HG03457 (cell line): ENCODE measurements at regions not wholly inside any gene's neighbourhood (a gene's known extent, or its start where the extent isn't known, plus 50 kb on each side); places are given as distances from the start of the nearest gene placed in this dataset.
"Not testable (repeated sequence)": the region's sequence is repeated elsewhere in the genome, so short reads cannot be mapped to it uniquely, and the experiment has no call there.

Experiments used
- ATAC-seq: cut with Tn5 transposase; IDR thresholded peaks from one replicate; pipeline ENCODE4 v1.9.1; 2021; ENCODE audit warnings: moderate number of reproducible peaks; ENCODE audit not compliant: unreplicated experiment

- ATAC-seq, result no peak
Measured at GRCh38 chr2:12603781-12604295, 112.9 kb upstream of the TRIB2 start.

DNA sequence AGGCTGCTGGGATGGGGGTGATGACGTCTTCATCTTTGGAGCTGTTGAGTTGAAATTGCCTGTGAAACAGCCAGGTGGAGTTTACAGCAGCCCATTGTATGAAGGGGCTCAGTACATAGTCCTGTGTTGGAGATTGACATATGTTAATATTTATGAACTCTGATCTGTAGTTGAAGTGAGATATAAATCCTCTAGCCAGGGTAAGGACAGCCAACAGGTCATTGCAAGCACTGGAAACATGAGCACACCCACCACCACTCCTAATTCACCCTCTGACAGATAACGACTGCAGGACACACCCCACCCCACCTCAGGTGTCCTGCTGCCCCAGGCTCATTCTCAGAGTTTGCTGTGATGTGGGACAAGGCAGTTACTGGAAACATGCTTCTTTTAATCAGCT, 112.4 kb upstream of the TRIB2 start:
- no peak for ATAC-seq

DNA sequence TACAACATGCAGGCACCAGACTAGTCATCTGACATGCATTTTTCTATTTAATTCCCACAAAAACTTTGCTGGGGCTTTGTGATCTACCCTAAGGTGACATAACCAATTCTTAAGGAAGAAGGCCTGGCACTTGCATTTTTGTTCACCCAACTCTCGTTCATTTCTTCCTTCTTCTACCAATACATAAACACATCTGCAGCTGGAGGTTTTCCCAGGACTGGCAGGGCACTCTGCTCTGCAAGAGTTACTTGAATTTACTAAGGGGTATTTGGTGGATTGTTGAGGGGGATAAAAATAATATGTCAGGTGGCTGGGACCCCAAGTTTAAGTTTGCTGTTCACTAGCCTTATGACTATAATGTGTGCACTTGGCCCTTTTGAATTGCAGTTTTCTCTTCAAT, 111.4 kb upstream of the TRIB2 start:
- no peak for ATAC-seq

- no peak for ATAC-seq
Measured at GRCh38 chr2:12605936-12606335, 110.8 kb upstream of the TRIB2 start.

DNA sequence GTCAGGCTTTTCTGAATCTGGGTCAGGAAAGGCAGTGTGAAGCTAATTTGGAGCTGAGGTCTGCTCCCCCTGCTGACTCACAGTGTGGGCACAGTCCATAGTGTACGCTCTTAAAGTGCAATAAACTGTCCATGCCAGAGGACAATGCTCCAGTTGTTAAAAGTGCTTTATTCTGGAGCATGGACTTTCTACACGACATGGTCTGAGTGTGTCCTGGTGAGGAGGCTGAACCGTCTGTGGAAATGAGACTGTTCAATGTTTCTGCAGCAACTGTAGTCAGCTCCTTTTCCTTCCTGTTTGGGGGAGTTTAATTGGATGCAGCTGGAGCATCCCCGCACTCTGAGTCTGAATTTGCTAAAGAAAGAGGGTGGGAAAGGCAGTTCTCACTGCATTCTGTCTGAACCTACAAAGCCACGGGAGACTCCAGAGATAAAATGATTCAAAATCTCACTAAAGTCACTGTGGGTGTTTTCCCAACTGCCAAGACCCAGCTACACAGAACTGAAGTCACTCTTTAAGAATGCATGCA, 110.2 kb upstream of the TRIB2 start:
- no peak for ATAC-seq

DNA sequence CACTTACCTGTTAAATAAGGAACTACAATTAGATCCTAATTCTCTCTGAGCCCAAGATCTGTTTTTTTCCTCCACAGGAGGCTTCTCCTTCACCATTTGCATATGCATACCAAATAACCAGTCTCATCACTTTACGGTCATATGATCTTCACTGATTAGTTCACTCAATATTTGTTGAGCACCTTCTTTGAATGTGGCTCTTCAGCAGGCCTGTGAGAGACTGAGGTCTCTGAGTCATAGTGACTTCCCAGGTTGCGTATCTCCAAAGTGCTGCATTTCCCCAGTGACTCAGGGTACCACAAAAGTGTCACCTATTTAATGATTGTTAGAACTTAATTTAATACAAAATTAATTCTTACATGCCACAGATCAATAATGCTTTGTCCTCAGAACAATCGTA, 108.8 kb upstream of the TRIB2 start:
- ATAC-seq, result no peak

DNA sequence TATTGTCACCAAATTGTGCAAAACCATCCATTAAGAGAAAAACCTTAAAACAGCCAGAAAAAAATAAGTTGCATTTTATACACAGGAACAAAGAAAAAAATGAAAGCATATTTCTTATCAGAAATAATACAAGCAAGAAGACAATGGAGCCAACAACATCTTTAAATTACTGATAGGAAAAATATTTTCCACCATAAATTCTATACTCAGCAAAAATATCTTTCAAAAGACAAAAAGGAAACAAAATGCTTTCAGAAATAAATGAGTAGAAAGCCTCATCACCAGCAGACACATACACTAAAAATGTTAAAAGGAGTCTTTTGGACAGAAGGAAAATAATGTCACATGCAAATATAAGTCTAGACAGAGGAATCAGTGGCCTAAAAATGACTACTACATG, 106.4 kb upstream of the TRIB2 start:
- ATAC-seq, result no peak

DNA sequence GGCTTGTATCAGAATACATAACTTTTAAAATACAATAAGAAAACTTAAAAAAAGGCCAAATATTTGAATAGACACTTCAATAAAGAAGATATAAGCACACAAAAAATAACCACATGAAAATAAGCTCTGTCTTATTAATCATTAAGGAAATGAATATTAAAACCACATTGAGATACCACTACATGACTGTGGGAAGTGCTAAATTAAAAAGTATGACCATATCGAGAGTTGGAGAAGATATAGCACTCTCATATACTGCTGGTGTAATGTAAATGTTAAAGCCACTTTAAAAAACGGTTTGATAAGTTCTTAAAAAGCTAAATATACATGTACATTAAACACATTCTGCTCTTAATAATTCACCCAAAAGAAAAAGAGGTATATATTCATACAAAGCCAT, 104.6 kb upstream of the TRIB2 start:
- no peak for ATAC-seq

GRCh38 chr2:12612671-12613070, 104.1 kb upstream of the TRIB2 start:
- no peak for ATAC-seq

- no peak for ATAC-seq
Measured at GRCh38 chr2:12613137-12613835, 103.5 kb upstream of the TRIB2 start.

DNA sequence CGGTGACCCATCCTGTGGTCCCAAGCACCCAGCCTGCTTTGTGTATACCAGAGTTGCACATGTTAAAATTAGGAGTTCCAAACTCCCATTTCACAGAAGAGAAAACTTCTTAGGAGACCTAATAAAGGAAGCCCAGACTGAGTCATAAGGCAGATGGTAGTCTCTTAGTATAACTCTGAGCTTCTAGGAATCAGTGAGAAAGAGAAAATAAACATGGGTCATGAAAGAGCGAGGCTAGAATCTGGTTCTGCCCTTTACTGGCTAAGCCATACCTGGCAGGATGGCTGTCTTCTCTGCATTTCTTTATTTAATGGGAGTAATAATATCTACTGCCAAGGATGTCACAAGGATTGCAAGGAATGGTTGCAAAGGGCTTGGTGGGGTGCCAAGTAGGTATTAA, 101.2 kb upstream of the TRIB2 start:
- no peak for ATAC-seq

- no peak for ATAC-seq
Measured at GRCh38 chr2:12616456-12617156, 100.1 kb upstream of the TRIB2 start.

DNA sequence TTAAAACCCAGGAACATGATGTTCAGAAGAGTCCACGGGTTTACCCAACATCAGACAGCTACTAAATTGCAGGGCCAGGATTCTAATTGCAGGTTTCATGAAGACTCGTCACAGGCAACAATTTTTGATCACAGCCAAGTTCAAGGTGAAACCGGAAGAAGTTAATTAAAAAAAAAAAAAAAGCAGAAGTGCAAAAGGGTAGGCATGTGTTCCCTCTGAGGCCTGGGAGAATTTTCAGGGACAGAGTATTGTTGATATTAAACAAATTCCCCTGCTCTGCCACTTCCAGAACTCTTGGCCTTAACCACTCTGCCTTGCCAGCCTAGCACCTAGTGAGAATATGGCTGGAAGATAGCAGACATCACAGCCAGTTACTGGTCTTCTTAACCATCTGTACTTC, 99.4 kb upstream of the TRIB2 start:
- ATAC-seq, result no peak

DNA sequence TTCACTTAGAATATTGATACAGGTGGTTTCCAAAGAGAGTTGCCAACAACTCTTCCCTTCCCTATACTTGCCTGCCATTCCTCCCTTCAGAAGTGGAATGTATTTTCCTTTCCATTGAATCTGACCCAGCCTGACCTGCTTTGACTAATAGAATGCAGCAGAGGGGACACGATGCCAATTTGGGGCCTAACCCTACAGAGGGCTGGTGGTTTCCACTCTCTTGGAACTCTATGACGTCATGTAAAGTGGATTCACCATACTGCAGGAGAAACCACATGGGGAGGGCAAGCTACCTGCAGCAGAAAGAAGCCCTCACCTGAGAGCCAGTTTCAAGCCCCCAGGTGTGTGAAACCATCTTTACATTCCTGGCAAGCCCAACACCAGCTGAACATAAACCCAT, 98.9 kb upstream of the TRIB2 start:
- no peak for ATAC-seq

DNA sequence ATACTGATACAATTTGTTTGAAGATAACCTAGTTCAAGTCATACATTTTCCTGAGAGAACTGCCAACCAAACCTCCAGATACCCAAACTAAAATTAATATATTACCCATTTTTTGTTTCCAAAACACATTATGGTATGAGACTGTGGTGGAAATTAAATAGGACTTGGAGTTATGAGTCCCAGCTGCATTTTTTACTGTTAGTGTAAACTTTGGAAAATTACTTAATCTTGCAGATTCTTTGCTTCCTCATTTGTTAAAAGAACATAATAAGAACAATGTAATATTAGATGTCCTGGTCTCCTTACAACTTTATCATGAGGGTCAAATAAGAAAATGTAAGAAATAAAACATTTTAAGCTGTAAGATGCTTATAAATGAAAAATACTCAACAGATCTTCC, 98.2 kb upstream of the TRIB2 start:
- ATAC-seq, result no peak

DNA sequence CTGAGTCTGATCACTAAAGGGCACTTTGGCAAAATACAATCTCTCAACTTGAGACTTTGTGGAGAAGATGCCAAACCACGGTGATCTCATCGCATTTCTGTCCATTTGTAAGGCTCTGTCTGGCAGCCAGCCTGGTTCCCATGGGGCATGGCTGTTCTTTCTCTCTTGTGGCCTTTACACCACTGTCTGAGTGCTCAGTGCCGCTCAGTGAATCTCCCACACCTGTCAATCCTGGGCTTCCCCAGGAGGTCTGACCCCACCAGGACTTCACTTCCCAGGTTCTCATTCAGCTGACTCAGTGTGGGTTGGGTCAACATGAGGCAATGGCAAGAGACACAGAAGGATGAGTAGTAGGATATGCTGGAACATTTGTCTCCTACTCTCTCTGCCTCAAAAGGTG, 96.8 kb upstream of the TRIB2 start:
- ATAC-seq, result no peak

DNA sequence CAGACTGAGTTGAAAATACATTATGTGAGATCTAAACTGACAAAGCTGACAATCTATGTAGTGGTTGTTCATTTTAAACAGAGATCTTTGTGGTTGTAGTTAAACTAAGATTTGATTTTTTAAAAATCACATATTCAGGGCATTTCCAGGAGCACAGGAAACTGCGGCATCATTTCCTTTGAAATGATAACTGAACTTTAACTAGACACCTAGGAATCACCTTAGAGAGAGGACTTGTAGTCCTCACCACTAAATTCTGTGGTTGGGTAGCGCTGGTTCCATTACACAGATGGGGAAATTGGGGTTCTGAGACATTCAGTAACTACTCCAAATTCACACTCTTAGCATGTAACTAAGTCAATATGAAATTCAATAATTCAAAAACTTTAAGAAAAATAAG, 96.0 kb upstream of the TRIB2 start:
- ATAC-seq, result no peak

- ATAC-seq, result no peak
Measured at GRCh38 chr2:12623051-12623450, 93.7 kb upstream of the TRIB2 start.

DNA sequence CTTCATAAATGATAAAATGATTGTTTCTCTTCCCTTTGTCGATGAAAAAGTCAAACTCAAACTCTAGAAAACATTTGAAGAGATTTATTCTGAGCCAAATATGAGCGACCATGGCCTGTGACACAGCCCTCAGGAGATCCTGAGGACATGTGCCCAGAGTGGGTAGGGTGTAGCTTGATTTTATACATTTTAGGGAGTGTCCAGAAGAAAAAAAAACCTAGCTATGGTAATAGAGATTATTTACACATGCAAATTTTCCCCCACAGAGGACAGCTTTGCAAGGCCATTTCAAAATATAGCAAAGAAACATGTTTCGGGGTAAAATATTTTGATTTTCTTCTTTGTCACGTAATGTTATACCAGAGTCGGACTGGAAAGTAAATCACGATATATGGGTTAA, 92.4 kb upstream of the TRIB2 start:
- no peak for ATAC-seq

DNA sequence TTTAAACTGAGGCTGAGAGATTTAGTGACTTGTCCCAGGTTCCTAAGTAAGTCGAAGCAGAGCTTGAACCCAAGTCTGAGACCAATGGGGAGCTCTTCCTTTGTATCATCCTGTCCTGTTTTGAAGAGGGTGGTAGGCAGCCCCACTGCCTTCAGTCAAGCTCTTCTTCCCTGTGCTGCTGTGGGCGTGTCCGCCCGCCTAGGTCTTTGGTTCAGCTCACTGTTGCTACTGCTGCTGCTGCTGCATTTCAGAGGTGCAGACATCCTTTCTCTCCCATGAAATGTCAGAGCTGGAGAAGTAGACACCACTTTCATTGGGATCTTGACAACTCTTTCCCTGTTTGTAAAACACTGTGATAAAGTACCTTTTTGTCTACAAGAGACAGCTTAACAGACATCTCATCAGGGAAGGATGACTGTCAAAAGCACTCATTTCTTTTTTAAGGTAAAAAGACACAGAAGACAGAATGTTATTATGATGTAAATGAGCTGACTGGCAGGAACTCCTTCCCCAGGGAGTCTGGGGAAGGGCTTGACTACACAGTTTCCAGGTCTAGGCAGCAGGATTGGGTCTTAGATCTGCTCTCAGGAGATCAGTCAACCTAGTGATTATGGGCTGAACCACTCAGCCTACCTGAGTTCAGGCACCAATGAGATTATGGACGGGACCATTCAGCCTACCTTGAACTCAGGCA, 91.7 kb upstream of the TRIB2 start:
- ATAC-seq, result no peak

DNA sequence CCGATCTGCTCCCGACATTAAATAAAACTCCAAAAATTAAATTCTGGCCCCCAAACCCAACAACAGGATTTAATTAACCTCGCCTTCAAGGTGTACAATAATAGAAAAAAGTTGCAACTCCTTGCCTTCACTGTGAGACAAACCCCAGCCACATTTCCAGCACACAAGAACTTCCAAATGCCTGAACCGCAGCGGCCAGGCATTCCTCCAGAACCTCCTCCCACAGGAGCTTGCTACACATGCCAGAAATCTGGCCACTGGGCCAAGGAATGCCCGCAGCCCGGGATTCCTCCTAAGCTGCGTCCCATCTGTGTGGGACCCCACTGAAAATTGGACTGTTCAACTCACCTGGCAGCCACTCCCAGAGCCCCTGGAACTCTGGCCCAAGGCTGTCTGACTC, 88.2 kb upstream of the TRIB2 start:
- ATAC-seq, result not testable (repeated sequence)
